ENCODE measurements at regions not wholly inside any gene's neighbourhood (a gene's known extent, or its start where the extent isn't known, plus 50 kb on each side); places are given as distances from the start of the nearest gene placed in this dataset.

- intact Hi-C loops (cut with micrococcal nuclease; ENCODE audit: unreplicated experiment), result no loop called here
- BruUV-seq (replicated peaks), result no TSS peak
- CTCF ChIA-PET, result no interaction called here
Measured at GRCh38 chr13:58964048-58964447, 1199.7 kb downstream of the DIAPH3 start.

DNA sequence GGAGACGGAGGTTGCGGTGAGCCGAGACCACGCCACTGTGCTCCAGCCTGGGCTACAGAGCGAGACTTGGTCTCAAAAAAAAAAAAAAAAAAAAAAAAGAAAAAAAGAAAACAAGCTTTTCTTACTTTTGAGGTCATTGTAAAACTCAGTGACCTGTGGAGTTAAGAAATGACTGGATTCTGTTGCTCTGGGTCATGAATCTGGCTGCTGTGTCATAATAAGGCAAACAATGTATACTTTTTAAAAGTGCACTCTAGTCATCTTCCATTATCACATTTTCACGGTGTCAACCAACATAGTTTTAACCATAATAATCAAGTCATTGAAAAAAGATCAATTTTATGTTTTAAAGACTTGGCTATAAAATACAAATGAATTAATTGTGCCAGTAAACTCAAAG lies 1186.6 kb downstream of the DIAPH3 start:
- H3K9me3 Mint-ChIP-seq (ENCODE audit: low read depth, unreplicated experiment), result no peaks in the 10 kb centered on the region
- intact Hi-C loops (cut with micrococcal nuclease; ENCODE audit: unreplicated experiment), result no loop called here
- H3K27me3 Mint-ChIP-seq (ENCODE audit: unreplicated experiment), result no peaks in the 10 kb centered on the region
- CTCF ChIA-PET, result no interaction called here
- no peaks in the 10 kb centered on the region for H3K4me1 Mint-ChIP-seq (ENCODE audit: low read depth, unreplicated experiment)
- no peak overlapping the region for H3K4me3 Mint-ChIP-seq (ENCODE audit: low read depth, unreplicated experiment)
- DNase-seq, result no peak
- no peaks in the 10 kb centered on the region for H3K36me3 Mint-ChIP-seq (ENCODE audit: insufficient read depth, unreplicated experiment)
- no TSS peak for BruUV-seq (replicated peaks)
- H3K27ac Mint-ChIP-seq (ENCODE audit: unreplicated experiment), result no peak overlapping the region
- no peak for TF ChIP-seq CTCF (IDR thresholded peaks at IDR 0.05; ENCODE audit: unreplicated experiment)

More at GRCh38 chr13:58964048-58964447, 1199.7 kb downstream of the DIAPH3 start:
- no peak overlapping the region for H3K27ac Mint-ChIP-seq (ENCODE audit: unreplicated experiment)
- H3K4me1 Mint-ChIP-seq (ENCODE audit: low read depth, unreplicated experiment), result no peaks in the 10 kb centered on the region
- TF ChIP-seq CTCF (IDR thresholded peaks at IDR 0.05; ENCODE audit: unreplicated experiment), result no peak
- no peak for DNase-seq
- H3K27me3 Mint-ChIP-seq (ENCODE audit: unreplicated experiment), result no peaks in the 10 kb centered on the region
- H3K9me3 Mint-ChIP-seq (ENCODE audit: low read depth, unreplicated experiment), result no peaks in the 10 kb centered on the region
- H3K36me3 Mint-ChIP-seq (ENCODE audit: insufficient read depth, unreplicated experiment), result no peaks in the 10 kb centered on the region
- no peak overlapping the region for H3K4me3 Mint-ChIP-seq (ENCODE audit: low read depth, unreplicated experiment)

- Mint-ChIP-seq H3K9me3 (ENCODE audit: low read depth, unreplicated experiment) (no peaks in the 10 kb centered on the region), H3K4me1 (ENCODE audit: low read depth, unreplicated experiment) (no peaks in the 10 kb centered on the region), H3K27ac (ENCODE audit: unreplicated experiment) (no peak overlapping the region), H3K27me3 (ENCODE audit: unreplicated experiment) (no peaks in the 10 kb centered on the region), H3K4me3 (ENCODE audit: low read depth, unreplicated experiment) (no peak overlapping the region), H3K36me3 (ENCODE audit: insufficient read depth, unreplicated experiment) (no peaks in the 10 kb centered on the region)
- intact Hi-C loops (cut with micrococcal nuclease; ENCODE audit: unreplicated experiment), result no loop called here
- no peak for TF ChIP-seq CTCF (IDR thresholded peaks at IDR 0.05; ENCODE audit: unreplicated experiment)
- CTCF ChIA-PET, result no interaction called here
- BruUV-seq (replicated peaks), result no TSS peak
- DNase-seq, result no peak
Measured at GRCh38 chr13:58978331-58978730, 1185.4 kb downstream of the DIAPH3 start.

DNA sequence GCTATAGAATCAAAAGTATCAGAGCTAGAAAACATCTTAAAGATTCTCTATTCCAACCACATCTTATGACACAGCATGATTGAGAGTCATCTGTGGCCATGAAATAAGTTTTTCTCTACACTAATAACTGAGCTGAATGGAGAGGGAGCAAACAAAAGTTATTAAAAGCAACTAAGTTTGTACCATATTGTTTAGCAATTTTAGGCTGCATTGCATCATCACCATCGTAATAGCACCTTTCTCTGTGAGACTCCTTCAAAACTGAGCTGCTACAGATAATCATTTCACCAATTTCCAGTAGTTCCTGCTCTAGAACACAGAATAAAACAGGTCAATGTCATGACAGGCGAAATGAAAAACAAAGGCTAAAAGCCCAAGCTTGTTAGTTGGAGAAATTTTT lies 1183.9 kb downstream of the DIAPH3 start:
- TF ChIP-seq CTCF (IDR thresholded peaks at IDR 0.05; ENCODE audit: unreplicated experiment), result no peak
- no peak for DNase-seq
- H3K27me3 Mint-ChIP-seq (ENCODE audit: unreplicated experiment), result no peaks in the 10 kb centered on the region
- H3K9me3 Mint-ChIP-seq (ENCODE audit: low read depth, unreplicated experiment), result no peaks in the 10 kb centered on the region
- H3K4me1 Mint-ChIP-seq (ENCODE audit: low read depth, unreplicated experiment), result no peaks in the 10 kb centered on the region
- no peaks in the 10 kb centered on the region for H3K36me3 Mint-ChIP-seq (ENCODE audit: insufficient read depth, unreplicated experiment)
- no peak overlapping the region for H3K27ac Mint-ChIP-seq (ENCODE audit: unreplicated experiment)
- H3K4me3 Mint-ChIP-seq (ENCODE audit: low read depth, unreplicated experiment), result no peak overlapping the region
- intact Hi-C loops (cut with micrococcal nuclease; ENCODE audit: unreplicated experiment), result no loop called here
- CTCF ChIA-PET, result no interaction called here
- BruUV-seq (replicated peaks), result no TSS peak

DNA sequence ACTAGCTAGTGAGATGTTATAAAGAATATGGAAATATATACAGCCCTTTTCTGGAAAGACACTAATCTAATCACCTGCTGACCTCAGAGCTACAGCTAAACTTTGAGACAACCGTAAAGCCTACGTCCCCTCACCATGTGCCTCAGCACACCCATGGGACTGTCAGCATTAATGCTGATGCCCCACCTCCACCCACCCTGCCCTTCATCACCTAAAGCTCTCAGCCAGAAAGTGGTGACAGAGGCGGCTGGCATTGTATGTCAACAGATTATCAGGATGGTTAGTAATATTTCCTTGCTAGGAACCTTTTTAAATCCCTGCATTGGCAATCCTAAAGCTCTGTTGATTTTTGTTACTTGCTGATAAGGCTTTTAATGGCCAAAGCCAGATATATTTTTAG lies 1177.9 kb downstream of the DIAPH3 start:
- Mint-ChIP-seq H3K4me3 (ENCODE audit: low read depth, unreplicated experiment) (no peak overlapping the region), H3K4me1 (ENCODE audit: low read depth, unreplicated experiment) (peaks cover 1% of the 10 kb centered on the region), H3K27ac (ENCODE audit: unreplicated experiment) (no peak overlapping the region), H3K27me3 (ENCODE audit: unreplicated experiment) (no peaks in the 10 kb centered on the region), H3K36me3 (ENCODE audit: insufficient read depth, unreplicated experiment) (no peaks in the 10 kb centered on the region), H3K9me3 (ENCODE audit: low read depth, unreplicated experiment) (no peaks in the 10 kb centered on the region)
- TF ChIP-seq CTCF (IDR thresholded peaks at IDR 0.05; ENCODE audit: unreplicated experiment), result no peak
- CTCF ChIA-PET, result no interaction called here
- intact Hi-C loops (cut with micrococcal nuclease; ENCODE audit: unreplicated experiment), result no loop called here
- no TSS peak for BruUV-seq (replicated peaks)
- no peak for DNase-seq
